ENCODE measurements at regions not wholly inside any gene's neighbourhood (a gene's known extent, or its start where the extent isn't known, plus 50 kb on each side); places are given as distances from the start of the nearest gene placed in this dataset.
"Not testable (repeated sequence)": the region's sequence is repeated elsewhere in the genome, so short reads cannot be mapped to it uniquely, and the experiment has no call there.

DNA sequence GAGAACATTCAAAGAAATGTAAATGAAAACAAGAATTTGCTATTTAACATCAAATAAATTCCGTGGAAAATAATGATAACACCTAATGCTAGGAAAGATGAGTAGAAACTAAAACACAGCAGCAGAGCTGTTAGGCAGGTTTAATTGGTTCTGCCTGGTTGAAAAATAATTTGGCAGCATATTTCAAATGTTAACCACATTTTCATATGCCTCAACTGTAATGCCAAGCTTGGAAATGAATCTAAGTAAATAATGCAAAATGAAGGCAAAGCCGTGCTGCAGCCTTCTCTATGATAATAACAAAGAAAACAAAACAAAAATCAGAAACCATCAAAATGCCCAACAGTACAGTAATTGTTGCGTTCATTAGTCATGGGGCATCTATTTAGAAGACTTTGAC lies 79.9 kb upstream of the MSX2 start:
- no peak for DNase-seq (ENCODE audit: low read depth)

DNA sequence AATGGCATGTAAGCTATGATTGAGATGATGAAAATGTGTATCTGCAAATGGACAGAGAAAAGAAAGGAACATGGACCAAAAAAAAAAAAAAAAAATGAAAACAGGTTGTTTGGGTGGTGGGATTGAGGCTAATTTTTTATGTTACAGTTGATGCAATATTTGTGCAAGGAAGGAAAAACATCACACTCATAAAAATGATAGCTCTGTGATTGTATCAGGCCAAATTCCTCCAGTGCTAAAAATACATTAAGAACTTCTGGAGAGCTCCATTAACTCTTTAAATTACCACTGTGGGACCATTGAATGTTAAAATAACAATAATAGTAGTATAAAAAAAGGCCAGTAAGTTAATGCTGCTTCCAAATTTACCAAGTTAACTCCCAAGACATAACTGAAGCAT lies 79.5 kb upstream of the MSX2 start:
- DNase-seq (ENCODE audit: low read depth) = no peak

DNA sequence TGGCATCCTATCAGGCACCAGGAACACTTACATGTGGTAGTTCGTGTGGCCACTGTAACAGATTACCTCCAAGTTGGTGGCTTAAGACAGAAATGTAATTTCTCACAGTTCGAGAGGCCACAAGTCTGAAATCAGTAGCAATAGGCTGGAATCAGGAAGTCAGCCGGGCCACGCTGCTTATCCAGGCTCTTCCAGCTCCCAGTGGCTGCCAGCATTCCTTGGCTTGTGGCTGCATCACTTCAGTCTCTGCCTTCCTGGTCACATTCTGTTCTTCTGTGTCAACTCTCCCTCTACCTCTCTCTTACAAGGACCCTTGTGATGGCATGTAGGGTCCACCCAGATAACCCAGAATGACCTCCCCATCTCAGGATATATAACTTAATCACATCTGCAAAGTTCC lies 78.7 kb upstream of the MSX2 start:
- no peak for DNase-seq (ENCODE audit: low read depth)

DNA sequence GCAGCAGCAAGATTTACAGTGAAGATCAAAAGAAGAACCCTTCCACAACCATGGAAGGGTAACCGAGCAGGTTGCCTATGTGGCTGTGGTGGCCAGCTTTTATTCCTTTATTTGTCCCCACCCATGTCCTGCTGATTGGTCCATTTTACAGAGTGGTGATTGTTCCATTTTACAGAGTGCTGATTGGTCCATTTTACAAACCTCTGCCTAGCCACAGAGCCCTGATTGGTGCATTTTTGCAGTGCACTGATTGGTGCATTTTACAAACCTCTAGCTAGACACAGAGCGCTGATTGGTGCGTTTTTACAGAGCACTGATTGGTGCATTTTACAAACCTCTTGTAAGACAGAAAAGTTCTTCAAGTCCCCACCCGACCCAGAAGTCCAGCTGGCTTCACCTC lies 75.8 kb upstream of the MSX2 start:
- DNase-seq (ENCODE audit: low read depth) = not testable (repeated sequence)

DNA sequence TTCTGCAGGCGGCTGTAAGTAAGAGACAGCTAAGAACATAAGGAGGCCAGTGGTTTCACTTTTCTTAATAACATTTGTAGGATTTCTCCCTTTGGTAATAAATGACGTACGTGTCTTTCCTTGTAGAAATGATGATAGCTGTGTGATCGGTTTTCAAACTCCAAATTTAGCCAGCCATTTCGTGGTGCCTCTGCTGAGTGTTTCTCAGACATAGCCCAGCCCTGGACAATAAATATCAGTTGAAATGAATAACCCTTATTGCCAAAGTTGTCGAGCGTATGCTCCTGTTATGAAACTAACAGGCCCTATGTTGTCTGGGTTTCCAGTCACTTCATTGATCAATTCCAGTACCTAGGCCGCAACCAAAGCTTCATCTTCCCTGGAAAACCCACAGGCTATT lies 75.0 kb upstream of the MSX2 start:
- DNase-seq (ENCODE audit: low read depth) = no peak

DNA sequence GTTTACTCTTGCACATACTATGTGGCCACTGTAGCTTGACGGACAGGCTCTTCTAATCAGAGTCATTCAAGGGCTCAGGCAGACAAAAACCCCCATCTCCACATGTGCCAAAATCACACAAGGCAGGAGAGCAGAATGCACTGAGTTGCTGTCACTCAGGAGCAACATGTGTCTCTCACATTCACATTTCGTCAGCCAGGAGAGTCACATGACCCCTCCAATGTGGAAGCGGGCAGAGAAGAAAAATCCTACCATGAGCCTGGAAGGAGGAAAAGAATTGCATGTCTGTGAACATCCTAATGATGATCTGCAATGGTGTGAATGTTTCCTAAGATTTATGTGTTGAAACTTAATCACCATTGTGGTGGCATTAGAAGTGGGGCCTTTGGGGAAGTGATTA lies 69.9 kb upstream of the MSX2 start:
- no peak for DNase-seq (ENCODE audit: low read depth)

DNA sequence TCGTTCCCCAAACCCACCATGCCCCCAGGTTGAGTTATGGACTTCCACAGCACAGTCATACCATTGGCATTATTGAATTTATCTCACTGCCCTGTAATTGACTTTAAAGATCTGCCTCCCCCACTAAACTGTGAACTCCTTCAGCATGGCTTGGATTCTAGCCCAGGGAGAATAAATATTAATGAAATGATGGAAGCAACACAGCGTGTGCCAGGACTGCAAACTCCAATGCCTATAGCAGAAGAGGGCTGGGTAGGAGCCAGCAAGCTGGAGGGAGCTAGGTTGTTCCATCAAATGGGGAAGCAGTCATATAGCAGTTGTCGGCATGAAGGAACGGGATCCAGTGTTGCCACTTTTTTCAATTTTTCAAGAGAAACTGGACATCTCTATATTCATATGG lies 69.0 kb upstream of the MSX2 start:
- no peak for DNase-seq (ENCODE audit: low read depth)

DNA sequence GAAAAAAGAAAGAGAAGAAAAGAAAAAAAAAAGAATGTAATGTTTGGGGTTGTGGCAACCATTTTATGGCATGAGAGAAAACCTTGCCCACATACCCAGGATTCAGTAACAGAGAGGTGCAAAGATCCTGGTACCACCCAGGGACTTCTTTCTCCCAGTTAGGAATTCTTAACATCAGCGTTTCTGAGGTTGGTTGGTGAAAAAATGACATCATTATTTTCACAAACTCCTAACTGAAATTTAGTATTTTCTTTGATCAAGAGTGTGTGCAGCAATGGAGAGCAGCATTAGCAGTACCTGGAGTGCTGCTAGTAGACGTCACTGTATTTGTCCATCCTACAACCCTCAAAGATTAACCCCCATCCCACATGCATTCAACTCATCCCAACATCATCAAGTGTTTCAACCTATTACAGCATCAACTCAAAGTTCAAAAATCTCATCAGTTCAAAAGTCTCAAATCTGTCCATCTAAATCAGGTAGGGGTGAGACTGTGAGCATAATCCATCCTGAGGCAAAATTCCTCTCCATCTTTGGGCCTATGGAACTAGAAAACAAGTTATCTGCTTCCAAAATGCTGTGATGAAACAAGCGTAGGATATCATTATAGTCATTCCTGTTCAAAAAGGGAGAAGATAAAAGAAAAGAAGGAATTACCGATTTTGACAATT lies 60.1 kb upstream of the MSX2 start:
- DNase-seq (ENCODE audit: low read depth) = no peak

DNA sequence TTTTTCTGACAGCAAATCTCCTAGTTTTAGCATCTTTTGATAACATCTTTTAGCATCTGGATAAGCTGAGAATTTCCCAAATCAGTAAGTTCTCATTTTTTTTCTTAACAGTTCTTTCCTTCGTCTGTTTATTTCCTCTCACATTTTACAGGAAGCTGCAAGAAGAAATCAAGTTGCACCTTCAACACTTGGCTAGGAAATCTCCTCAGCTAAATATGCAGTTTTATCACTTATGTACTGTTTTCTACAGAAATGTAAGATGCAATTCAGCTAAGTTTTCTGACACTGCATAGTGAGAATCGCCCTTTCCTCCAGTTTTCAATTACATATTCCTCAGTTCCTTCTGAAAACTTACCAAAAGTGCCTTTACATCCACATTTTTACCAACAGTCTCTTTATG lies 59.0 kb upstream of the MSX2 start:
- DNase-seq (ENCODE audit: low read depth) = no peak

DNA sequence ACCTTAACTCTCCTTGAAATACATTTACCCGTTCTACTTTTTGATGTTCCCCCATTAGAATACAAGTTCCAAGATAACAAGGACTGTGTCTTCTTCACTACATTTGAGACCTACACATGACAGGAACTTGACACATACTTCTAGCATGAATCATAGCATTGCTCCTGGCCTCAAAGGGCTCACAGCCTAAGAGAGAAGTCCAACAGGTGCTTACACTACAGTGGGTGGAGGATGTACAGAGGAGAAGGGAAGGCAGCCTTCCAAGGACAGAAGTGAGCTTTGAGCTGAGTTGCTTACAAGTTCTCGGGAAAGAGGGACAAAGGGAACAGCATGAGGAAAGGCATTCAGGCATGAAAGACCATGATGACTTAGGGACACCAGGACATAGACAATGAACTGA lies 56.9 kb upstream of the MSX2 start:
- no peak for DNase-seq (ENCODE audit: low read depth)

DNA sequence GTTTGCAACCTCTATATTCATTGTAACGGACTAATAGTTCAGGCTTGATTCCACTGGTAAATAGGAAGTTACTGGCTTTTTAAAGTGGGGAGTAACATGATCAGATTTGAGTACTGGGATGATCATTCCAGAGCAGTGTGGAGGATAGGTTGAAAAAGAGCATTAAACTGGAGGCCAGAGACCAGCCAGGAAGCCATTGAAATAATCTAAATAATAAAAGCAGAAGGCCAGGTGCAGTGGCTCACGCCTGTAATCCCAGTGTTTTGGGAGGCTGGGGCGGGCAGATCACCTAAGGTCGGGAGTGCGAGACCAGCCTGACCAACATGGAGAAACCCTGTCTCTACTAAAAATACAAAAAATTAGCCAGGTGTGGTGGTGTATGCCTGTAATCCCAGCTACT lies 56.0 kb upstream of the MSX2 start:
- no peak for DNase-seq (ENCODE audit: low read depth)
